H9 (cell line): ENCODE measurements at regions not wholly inside any gene's neighbourhood (a gene's known extent, or its start where the extent isn't known, plus 50 kb on each side); places are given as distances from the start of the nearest gene placed in this dataset.

ENCODE experiments used
- DNase-seq: peaks from one replicate; pipeline ENCODE4 v3.0.0-alpha.2; 2017
- H2AFZ ChIP-seq: one replicate; pipeline ENCODE4 v1.6.1; 2013; ENCODE audit warnings: mild to moderate bottlenecking, low read length, control low read depth, moderate library complexity
- H2AK5ac ChIP-seq: 2 replicates; pipeline ENCODE4 v1.6.1; 2013; ENCODE audit warnings: low read length, control low read depth, mixed read lengths; ENCODE audit not compliant: insufficient read length
- H2BK120ac ChIP-seq: one replicate; pipeline ENCODE4 v1.6.1; 2013; ENCODE audit warnings: low read depth, mild to moderate bottlenecking, low read length, control low read depth, inconsistent platforms; ENCODE audit not compliant: poor library complexity, severe bottlenecking
- H2BK12ac ChIP-seq: 2 replicates; pipeline ENCODE4 v1.6.1; 2013; ENCODE audit warnings: low read length, control low read depth, mixed read lengths, low read depth; ENCODE audit not compliant: insufficient read length
- H2BK15ac ChIP-seq: 2 replicates; pipeline ENCODE4 v1.6.1; 2013; ENCODE audit warnings: low read depth, low read length, control low read depth
- H2BK20ac ChIP-seq: one replicate; pipeline ENCODE4 v1.6.1; 2013; ENCODE audit warnings: low read depth, mild to moderate bottlenecking, low read length, control low read depth, inconsistent platforms; ENCODE audit not compliant: poor library complexity, severe bottlenecking
- H2BK5ac ChIP-seq: 2 replicates; pipeline ENCODE4 v1.6.1; 2013; ENCODE audit warnings: low read length, control low read depth, mixed read lengths; ENCODE audit not compliant: insufficient read length
- H3K14ac ChIP-seq: 2 replicates; pipeline ENCODE4 v1.6.1; 2013; ENCODE audit warnings: low read length, control low read depth; ENCODE audit not compliant: insufficient read depth
- H3K18ac ChIP-seq: 2 replicates; pipeline ENCODE4 v1.6.1; 2013; ENCODE audit warnings: low read depth, mild to moderate bottlenecking, mixed read lengths, low read length, control low read depth; ENCODE audit not compliant: insufficient read length
- H3K23ac ChIP-seq: 2 replicates; pipeline ENCODE4 v1.6.1; 2013; ENCODE audit warnings: low read length, control low read depth, mixed read lengths, low read depth; ENCODE audit not compliant: insufficient read length
- H3K23me2 ChIP-seq: 2 replicates; pipeline ENCODE4 v1.6.1; 2013; ENCODE audit warnings: low read depth, mild to moderate bottlenecking, mixed read lengths, low read length, control low read depth; ENCODE audit not compliant: insufficient read length, poor library complexity, severe bottlenecking
- H3K27ac ChIP-seq: 2 replicates; pipeline ENCODE4 v1.5.1; 2013; ENCODE audit warnings: low read length, control low read depth, mixed read lengths, low read depth; ENCODE audit not compliant: insufficient read length
- H3K27me3 ChIP-seq: 2 replicates; pipeline ENCODE4 v1.6.1; 2013; ENCODE audit warnings: low read length, control low read depth, inconsistent platforms; ENCODE audit not compliant: insufficient read depth
- H3K4ac ChIP-seq: 2 replicates; pipeline ENCODE4 v1.6.1; 2013; ENCODE audit warnings: low read depth, mild to moderate bottlenecking, control low read depth, inconsistent platforms, low read length, moderate library complexity
- H3K4me1 ChIP-seq: 2 replicates; pipeline ENCODE4 v1.6.1; 2013; ENCODE audit warnings: low read length, control low read depth, inconsistent platforms; ENCODE audit not compliant: insufficient read depth
- H3K4me2 ChIP-seq: 2 replicates; pipeline ENCODE4 v1.6.1; 2013; ENCODE audit warnings: low read length, control low read depth, mixed read lengths; ENCODE audit not compliant: insufficient read length, insufficient read depth
- H3K56ac ChIP-seq: 2 replicates; pipeline ENCODE4 v1.6.1; 2013; ENCODE audit warnings: low read depth, mild to moderate bottlenecking, mixed read lengths, low read length, control low read depth; ENCODE audit not compliant: insufficient read length
- H3K79me1 ChIP-seq: 2 replicates; pipeline ENCODE4 v1.6.1; 2013; ENCODE audit warnings: low read depth, mild to moderate bottlenecking, moderate library complexity, low read length, control low read depth, inconsistent platforms; ENCODE audit not compliant: insufficient read depth, poor library complexity, severe bottlenecking
- H3K79me2 ChIP-seq: 2 replicates; pipeline ENCODE4 v1.6.1; 2013; ENCODE audit warnings: low read length, control low read depth, inconsistent platforms; ENCODE audit not compliant: insufficient read depth
- H3K9ac ChIP-seq: 2 replicates; pipeline ENCODE4 v1.6.1; 2013; ENCODE audit warnings: low read length, control low read depth, mixed read lengths; ENCODE audit not compliant: insufficient read length; ENCODE audit errors: extremely low read depth
- H3K9me3 ChIP-seq: one replicate; pipeline ENCODE4 v1.6.1; 2013; ENCODE audit warnings: low read depth, low read length, inconsistent platforms; ENCODE audit not compliant: control insufficient read depth
- H3T11ph ChIP-seq: one replicate; pipeline ENCODE4 v1.6.1; 2013; ENCODE audit warnings: mild to moderate bottlenecking, low read length, control low read depth, inconsistent platforms
- H4K20me1 ChIP-seq: one replicate; pipeline ENCODE4 v1.6.1; 2013; ENCODE audit not compliant: control insufficient read depth, insufficient read length, insufficient read depth
- H4K5ac ChIP-seq: 2 replicates; pipeline ENCODE4 v1.6.1; 2013; ENCODE audit warnings: low read depth, mild to moderate bottlenecking, mixed read lengths, low read length, control low read depth; ENCODE audit not compliant: insufficient read length
- H4K8ac ChIP-seq: replicated peaks from 2 replicates; pipeline ENCODE4 v1.6.1; 2013; ENCODE audit warnings: low read length, control low read depth, mixed read lengths, low read depth; ENCODE audit not compliant: insufficient read length
- H4K91ac ChIP-seq: 2 replicates; pipeline ENCODE4 v1.6.1; 2013; ENCODE audit warnings: low read depth, mild to moderate bottlenecking, moderate library complexity, mixed read lengths, low read length, control low read depth; ENCODE audit not compliant: insufficient read length
- H3K27ac Mint-ChIP-seq, 3 experiments: 2 replicates in 2 of 3; 3 replicates in 1 of 3; pipeline ENCODE4 v1.8.0; 2020 to 2021; ENCODE audit warnings: mixed read lengths in 3 of 3, mild to moderate bottlenecking in 1 of 3, moderate library complexity in 1 of 3
- H3K27me3 Mint-ChIP-seq: 2 replicates; pipeline ENCODE4 v1.8.0; 2021; ENCODE audit warnings: low read depth, mild to moderate bottlenecking, moderate library complexity, mixed read lengths
- H3K36me3 Mint-ChIP-seq, 3 experiments: 2 replicates in 2 of 3; 3 replicates in 1 of 3; pipeline ENCODE4 v1.8.0; 2020 to 2021; ENCODE audit warnings: low read depth in 3 of 3, mixed read lengths in 3 of 3; ENCODE audit not compliant: insufficient read depth in 1 of 3
- H3K4me1 Mint-ChIP-seq, 2 experiments: 2 replicates each; pipeline ENCODE4 v1.8.0; 2020; ENCODE audit warnings: mixed read lengths in 2 of 2
- H3K4me3 Mint-ChIP-seq, 2 experiments: 2 replicates in 1 of 2; 3 replicates in 1 of 2; pipeline ENCODE4 v1.8.0; 2020 to 2021; ENCODE audit warnings: mild to moderate bottlenecking in 2 of 2, mixed read lengths in 2 of 2, moderate library complexity in 1 of 2
- H3K9me3 Mint-ChIP-seq, 2 experiments: 2 replicates in 1 of 2; 3 replicates in 1 of 2; pipeline ENCODE4 v1.8.0; 2020; ENCODE audit warnings: mild to moderate bottlenecking in 2 of 2, mixed read lengths in 2 of 2, moderate library complexity in 1 of 2
- CTCF ChIP-seq: fragments of 200-600 bp; sonication (generic); conservative IDR thresholded peaks from 3 replicates; pipeline ENCODE4 v1.8.0; 2021; ENCODE audit warnings: antibody characterized with exemption, mild to moderate bottlenecking
- WGBS: extraction: QIAGEN DNeasy Blood & Tissue Kit; methylation state at CpG from one replicate; pipeline ENCODE4 v1.1.7; 2013; ENCODE audit warnings: missing lambda C conversion rate, low lambda C conversion rate, mixed read lengths; ENCODE audit not compliant: insufficient read length; ENCODE audit errors: extremely low coverage; 5-methylcytosine and 5-hydroxymethylcytosine counted together

DNA sequence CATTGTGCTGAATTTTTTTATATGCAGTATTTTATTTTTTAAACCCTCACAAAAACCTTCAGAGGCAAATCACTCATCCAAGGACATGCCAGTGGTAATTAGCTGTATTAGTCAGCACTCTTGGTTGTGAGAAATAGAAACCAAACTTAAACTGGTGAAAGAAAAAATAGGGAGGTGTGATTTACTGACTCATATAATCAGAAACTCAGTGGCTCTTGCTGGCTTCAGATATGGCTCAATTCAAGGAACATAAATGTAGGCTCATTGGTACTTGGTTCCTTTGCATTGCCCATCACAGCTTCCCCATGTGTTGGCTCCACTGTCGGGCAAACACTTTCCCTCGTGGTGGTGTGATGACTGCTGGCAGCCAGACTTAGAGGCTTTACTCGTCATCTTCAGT is 497.2 kb downstream of the MAT2B start:
- no peak overlapping the region for H2BK12ac ChIP-seq
- no CpG with 5 or more reads among the region's 3 CpGs for WGBS
- H3K4me1 ChIP-seq: no peaks in the 10 kb centered on the region; the same call in 1 of the 2 replicates
- H3K9ac ChIP-seq: no peak overlapping the region
- no peaks in the 10 kb centered on the region for H3K79me1 ChIP-seq
- H2BK15ac ChIP-seq: no peak overlapping the region
- H3K27ac ChIP-seq: no peak overlapping the region
- no peak for DNase-seq
- H4K5ac ChIP-seq: no peak overlapping the region
- H3K27me3 ChIP-seq: no peaks in the 10 kb centered on the region
- H3K27ac Mint-ChIP-seq: no peak overlapping the region
- no peaks in the 10 kb centered on the region for H3K27me3 Mint-ChIP-seq
- no peak overlapping the region for H2BK120ac ChIP-seq
- no peak overlapping the region for H3K56ac ChIP-seq
- no peaks in the 10 kb centered on the region for H3K9me3 Mint-ChIP-seq
- no peaks in the 10 kb centered on the region for H3K23me2 ChIP-seq
- H2AK5ac ChIP-seq: no peak overlapping the region
- H3K18ac ChIP-seq: peak overlapping the region; percentile 20
- H3K79me2 ChIP-seq: no peaks in the 10 kb centered on the region
- no peak overlapping the region for H2AFZ ChIP-seq
- no peak overlapping the region for H2BK5ac ChIP-seq
- H3K4ac ChIP-seq: no peak overlapping the region
- H3K23ac ChIP-seq: no peak overlapping the region
- H3K4me2 ChIP-seq: no peak overlapping the region
- H3K36me3 Mint-ChIP-seq: no peaks in the 10 kb centered on the region
- no peak overlapping the region for H4K91ac ChIP-seq
- no peaks in the 10 kb centered on the region for H4K20me1 ChIP-seq
- no peak overlapping the region for H3K14ac ChIP-seq
- no peak overlapping the region for H2BK20ac ChIP-seq
- no peak for TF ChIP-seq CTCF
- no peak overlapping the region for H3T11ph ChIP-seq
- H4K8ac ChIP-seq: no peak overlapping the region
- no peaks in the 10 kb centered on the region for H3K9me3 ChIP-seq
- H3K4me1 Mint-ChIP-seq: peaks cover 5% of the 10 kb centered on the region in 2 experiments; a peak in 3 of 4 replicates
- no peak overlapping the region for H3K4me3 Mint-ChIP-seq
